Subcutaneous abdominal adipose tissue (tissue), 5 donors: ENCODE measurements at regions not wholly inside any gene's neighbourhood (a gene's known extent, or its start where the extent isn't known, plus 50 kb on each side); places are given as distances from the start of the nearest gene placed in this dataset.

Experiments used
- H3K27ac ChIP-seq: one replicate; pipeline ENCODE4 v1.7.0; 2013; ENCODE audit warnings: low read depth, mild to moderate bottlenecking, inconsistent platforms, low read length, moderate library complexity
- H3K27me3 ChIP-seq, 5 donors: one replicate each; pipeline ENCODE4 v1.7.0; 2013; ENCODE audit warnings: low read length in 5 of 5, inconsistent platforms in 1 of 5; ENCODE audit not compliant: control insufficient read depth in 5 of 5, insufficient read depth in 4 of 5
- H3K36me3 ChIP-seq, 5 donors: one replicate each; pipeline ENCODE4 v1.7.0; 2013; ENCODE audit warnings: low read length in 5 of 5; ENCODE audit not compliant: control insufficient read depth in 5 of 5, insufficient read depth in 5 of 5
- H3K4me1 ChIP-seq, 5 donors: one replicate each; pipeline ENCODE4 v1.7.0; 2013; ENCODE audit warnings: low read length in 5 of 5, mild to moderate bottlenecking in 3 of 5, moderate library complexity in 1 of 5; ENCODE audit not compliant: control insufficient read depth in 5 of 5, insufficient read depth in 5 of 5
- H3K4me3 ChIP-seq, 5 donors: one replicate each; pipeline ENCODE4 v1.7.0; 2013; ENCODE audit warnings: low read length in 5 of 5, low read depth in 1 of 5
- H3K9ac ChIP-seq, 5 donors: one replicate each; pipeline ENCODE4 v1.7.0; 2013; ENCODE audit warnings: low read length in 5 of 5, mild to moderate bottlenecking in 4 of 5, moderate library complexity in 3 of 5
- H3K9me3 ChIP-seq, 5 donors: one replicate each; pipeline ENCODE4 v1.7.0; 2013; ENCODE audit warnings: low read length in 5 of 5; ENCODE audit not compliant: control insufficient read depth in 5 of 5
- donor health status: healthy.
- donor health status: healthy.
- donor health status: healthy.
- donor health status: healthy.
- donor health status: healthy.

DNA sequence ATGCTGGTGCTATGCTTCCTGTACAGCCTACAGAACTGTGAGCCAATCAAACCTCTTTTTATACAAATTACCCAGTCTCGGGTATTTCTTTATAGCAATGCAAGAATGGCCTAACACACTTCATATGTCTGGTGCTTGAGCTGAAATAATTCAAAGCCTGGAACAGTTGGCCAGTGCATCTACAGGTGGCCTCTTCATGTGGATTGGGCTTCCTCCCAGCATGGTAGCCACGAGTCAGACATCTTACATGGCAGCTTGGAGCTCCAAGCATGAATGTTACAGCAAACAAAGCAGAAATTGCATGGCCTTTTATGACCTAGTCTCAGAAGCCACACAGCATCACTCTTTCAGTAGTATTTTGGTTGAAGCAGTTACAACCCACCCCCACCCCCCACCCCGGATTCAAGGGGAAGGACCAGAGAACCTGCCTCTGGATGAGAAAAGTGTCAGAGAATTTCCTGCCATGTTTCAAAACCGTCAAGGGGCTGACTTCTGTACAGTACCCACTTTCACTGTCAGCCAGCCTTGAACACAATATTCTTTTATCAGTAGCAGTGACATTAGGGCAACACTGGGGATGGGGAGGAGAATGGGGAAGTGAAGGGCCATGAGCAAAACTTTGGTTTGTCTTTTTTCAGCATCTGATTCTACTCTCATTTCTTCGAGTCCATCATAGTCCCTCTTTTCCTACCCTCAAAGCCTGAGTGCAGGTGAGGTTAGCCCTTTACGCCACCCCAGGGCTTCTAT lies 368.7 kb downstream of the BCOR start:
- Histone ChIP-seq H3K36me3 (no peaks in the 10 kb centered on the region), H3K9me3 (peaks cover 2 to 10% (median 9%) of the 10 kb centered on the region in 5 donors), H3K4me1 (peaks cover 0 to 33% (median 17%) of the 10 kb centered on the region in 5 donors), H3K9ac (no peak overlapping the region), H3K27me3 (peaks cover 0 to 40% (median 28%) of the 10 kb centered on the region in 5 donors), H3K27ac (no peak overlapping the region), H3K4me3 (no peak overlapping the region)

DNA sequence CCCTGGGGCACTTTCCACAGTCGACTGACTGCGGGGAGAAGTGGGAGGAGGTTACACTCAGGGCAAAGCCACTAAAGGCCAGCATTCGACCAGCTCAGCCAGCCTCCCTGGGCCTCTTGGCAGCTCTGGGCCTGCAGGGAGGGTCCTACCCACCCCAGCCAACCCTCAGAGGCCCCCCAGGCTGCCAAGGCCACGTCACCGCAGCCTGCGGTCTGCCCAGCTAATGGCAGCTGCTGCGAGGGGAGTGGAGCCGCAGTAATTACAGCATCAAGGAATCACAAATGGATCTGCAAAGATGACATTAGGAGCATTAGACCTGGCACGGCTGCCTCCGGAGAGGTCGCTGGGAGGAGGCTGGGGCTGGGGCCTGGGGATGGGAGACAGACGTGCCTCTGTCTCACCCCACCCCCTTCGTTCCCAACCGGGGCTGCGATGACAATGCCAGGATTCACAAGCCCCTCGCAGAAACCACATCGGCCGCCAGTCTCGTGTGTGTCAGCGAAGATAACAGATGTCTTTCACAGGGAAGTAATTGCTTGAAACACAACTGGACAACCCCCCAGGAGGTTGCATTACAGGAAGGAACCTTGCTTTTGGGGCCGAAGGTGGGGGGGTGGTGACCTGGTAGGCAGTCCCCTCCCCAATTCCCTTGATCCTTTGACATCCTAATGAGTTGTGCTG lies 367.6 kb downstream of the BCOR start:
- H3K27me3 ChIP-seq = peaks cover 0 to 35% (median 31%) of the 10 kb centered on the region in 5 donors
- no peak overlapping the region for H3K27ac ChIP-seq
- no peak overlapping the region for H3K4me3 ChIP-seq
- H3K36me3 ChIP-seq = no peaks in the 10 kb centered on the region
- H3K9ac ChIP-seq = no peak overlapping the region
- H3K9me3 ChIP-seq = peaks cover 2 to 10% (median 9%) of the 10 kb centered on the region in 5 donors
- peaks cover 0 to 33% (median 17%) of the 10 kb centered on the region in 5 donors for H3K4me1 ChIP-seq

DNA sequence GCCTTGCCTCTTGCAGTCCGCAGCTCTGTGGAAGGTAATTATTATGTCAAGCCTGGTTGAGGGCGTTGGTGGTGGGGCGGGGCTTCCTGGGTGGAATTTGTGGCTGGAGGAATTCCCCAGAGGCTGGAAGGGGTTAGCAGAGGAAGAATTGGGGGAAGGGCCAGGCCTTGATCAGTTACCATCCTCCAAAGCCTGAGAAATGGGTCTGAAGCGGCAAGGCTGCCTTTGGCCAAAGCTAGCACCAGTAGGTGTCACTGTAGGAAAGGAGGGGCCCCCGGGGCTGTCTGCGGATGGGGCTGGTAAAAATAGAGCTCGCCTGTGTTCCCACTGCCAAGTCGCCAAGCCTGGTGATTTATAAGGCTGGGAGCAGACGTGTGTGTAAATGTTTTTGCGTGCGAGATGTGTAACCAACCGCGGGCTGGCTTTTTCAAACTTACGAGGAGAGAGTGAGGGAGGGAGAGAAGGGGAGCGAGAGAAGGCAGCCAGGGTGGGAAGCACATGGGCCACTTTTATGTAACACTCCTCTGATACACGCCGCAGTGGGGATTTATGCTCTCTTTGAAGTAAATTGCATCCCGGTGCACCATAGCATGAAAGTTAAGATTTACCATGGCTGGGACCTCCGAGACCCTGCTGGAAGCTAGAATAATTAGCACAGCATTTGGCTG lies 367.0 kb downstream of the BCOR start:
- H3K4me3 ChIP-seq = no peak overlapping the region
- H3K36me3 ChIP-seq = no peaks in the 10 kb centered on the region
- H3K4me1 ChIP-seq = peaks cover 0 to 36% (median 19%) of the 10 kb centered on the region in 5 donors
- H3K27me3 ChIP-seq = peaks cover 0 to 34% (median 27%) of the 10 kb centered on the region in 5 donors
- peaks cover 2 to 10% (median 9%) of the 10 kb centered on the region in 5 donors for H3K9me3 ChIP-seq
- no peak overlapping the region for H3K27ac ChIP-seq
- no peak overlapping the region for H3K9ac ChIP-seq

DNA sequence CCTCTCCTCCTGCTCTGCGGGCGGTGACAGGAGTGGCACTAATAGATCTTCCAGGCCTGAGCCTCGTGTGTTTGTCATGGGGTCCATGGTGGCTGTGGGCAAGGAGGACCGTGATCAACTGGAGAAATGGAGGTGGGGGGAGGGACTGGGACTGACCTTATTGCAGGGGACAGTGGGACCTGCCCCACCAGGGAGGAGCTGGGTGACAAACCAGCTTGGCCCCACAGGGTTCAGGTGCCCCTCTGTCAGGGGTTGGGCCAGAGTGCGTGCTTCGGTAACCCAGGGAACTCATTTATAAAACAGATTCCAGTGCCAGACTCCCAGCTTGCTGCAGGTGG lies 366.5 kb downstream of the BCOR start:
- H3K27ac ChIP-seq = no peak overlapping the region
- H3K4me3 ChIP-seq = no peak overlapping the region
- peaks cover 2 to 10% (median 9%) of the 10 kb centered on the region in 5 donors for H3K9me3 ChIP-seq
- H3K4me1 ChIP-seq = peaks cover 0 to 34% (median 21%) of the 10 kb centered on the region in 5 donors
- H3K9ac ChIP-seq = no peak overlapping the region
- no peaks in the 10 kb centered on the region for H3K36me3 ChIP-seq
- peaks cover 0 to 35% (median 23%) of the 10 kb centered on the region in 5 donors for H3K27me3 ChIP-seq

DNA sequence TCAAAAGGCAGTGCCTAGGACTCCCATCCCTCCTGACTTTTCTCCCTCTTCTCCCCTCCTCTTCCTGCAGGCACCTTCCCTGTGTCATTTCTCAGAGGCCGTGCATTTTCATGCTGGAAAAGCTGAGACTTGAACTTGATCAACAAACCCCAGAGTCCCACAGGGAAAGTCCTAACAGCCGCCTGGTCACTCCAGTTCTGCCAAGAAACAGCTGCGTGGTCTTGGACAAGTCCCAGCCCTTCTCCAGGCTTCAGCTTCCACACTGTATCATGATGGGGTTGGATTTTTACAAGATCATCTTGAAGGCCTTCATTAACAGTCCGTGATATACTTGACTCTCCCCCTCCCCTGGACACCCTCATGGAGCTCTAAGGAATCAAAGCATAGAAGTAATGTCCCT lies 366.0 kb downstream of the BCOR start:
- H3K27me3 ChIP-seq = peaks cover 0 to 35% (median 21%) of the 10 kb centered on the region in 5 donors
- H3K4me1 ChIP-seq = peaks cover 0 to 37% (median 21%) of the 10 kb centered on the region in 5 donors
- H3K4me3 ChIP-seq = no peak overlapping the region
- H3K9me3 ChIP-seq = peaks cover 2 to 10% (median 9%) of the 10 kb centered on the region in 5 donors
- no peaks in the 10 kb centered on the region for H3K36me3 ChIP-seq
- no peak overlapping the region for H3K27ac ChIP-seq
- H3K9ac ChIP-seq = no peak overlapping the region

DNA sequence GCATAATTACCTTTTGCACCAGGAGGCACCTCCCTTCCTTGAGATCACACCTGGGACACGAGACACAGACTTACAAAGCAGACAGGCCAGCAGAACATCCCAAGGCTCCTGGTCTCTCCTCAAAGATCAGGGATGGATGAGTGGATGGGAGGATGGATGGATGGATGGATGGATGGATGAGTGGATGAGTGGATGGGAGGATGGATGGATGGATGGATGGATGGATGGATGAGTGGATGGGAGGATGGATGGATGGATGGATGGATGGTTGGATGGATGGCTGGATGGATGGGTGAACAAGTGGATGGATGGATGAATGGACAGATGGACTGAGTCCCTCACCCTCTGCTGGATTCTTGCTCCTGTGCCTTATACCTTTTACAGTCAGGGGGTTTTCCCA lies 364.0 kb downstream of the BCOR start:
- H3K9ac ChIP-seq = no peak overlapping the region
- H3K9me3 ChIP-seq = peaks cover under 1 to 9% (median 6%) of the 10 kb centered on the region in 5 donors
- H3K4me3 ChIP-seq = no peak overlapping the region
- H3K27me3 ChIP-seq = peaks cover 0 to 26% (median 17%) of the 10 kb centered on the region in 5 donors
- peaks cover 0 to 30% (median 21%) of the 10 kb centered on the region in 5 donors for H3K4me1 ChIP-seq
- H3K27ac ChIP-seq = no peak overlapping the region
- H3K36me3 ChIP-seq = no peaks in the 10 kb centered on the region

DNA sequence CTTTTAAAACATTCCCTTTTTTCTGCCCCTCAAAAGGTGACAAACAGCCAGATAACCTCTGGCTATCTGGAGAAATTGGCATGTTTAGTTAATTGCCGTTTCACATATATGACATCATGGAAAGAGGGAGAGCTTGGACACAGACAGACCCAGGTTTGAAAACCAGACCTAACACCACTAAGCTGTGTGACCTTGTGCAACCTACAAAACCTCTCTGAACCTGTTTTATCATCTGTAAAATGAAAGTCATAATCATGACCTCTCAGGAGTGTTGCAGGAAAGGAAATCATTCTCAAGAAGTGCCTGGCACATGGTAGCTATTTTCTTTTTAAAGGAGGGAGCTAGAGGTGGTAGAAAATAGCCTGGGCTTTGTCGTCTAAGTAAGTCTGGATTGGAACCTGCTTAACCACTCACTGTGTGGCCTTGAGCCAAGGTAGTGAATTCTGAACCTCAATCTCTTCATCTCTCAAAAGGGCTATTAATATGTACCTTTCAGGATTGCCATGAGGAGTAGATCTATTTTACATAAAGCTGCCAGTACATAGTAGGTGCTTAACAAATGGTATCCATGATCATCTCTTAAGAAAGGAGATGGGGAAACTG lies 363.5 kb downstream of the BCOR start:
- peaks cover 0 to 26% (median 17%) of the 10 kb centered on the region in 5 donors for H3K27me3 ChIP-seq
- H3K36me3 ChIP-seq = no peaks in the 10 kb centered on the region
- H3K9me3 ChIP-seq = peaks cover 0 to 6% (median under 1%) of the 10 kb centered on the region in 5 donors
- no peak overlapping the region for H3K4me3 ChIP-seq
- no peak overlapping the region for H3K9ac ChIP-seq
- H3K27ac ChIP-seq = no peak overlapping the region
- H3K4me1 ChIP-seq = peaks cover 0 to 30% (median 21%) of the 10 kb centered on the region in 5 donors

DNA sequence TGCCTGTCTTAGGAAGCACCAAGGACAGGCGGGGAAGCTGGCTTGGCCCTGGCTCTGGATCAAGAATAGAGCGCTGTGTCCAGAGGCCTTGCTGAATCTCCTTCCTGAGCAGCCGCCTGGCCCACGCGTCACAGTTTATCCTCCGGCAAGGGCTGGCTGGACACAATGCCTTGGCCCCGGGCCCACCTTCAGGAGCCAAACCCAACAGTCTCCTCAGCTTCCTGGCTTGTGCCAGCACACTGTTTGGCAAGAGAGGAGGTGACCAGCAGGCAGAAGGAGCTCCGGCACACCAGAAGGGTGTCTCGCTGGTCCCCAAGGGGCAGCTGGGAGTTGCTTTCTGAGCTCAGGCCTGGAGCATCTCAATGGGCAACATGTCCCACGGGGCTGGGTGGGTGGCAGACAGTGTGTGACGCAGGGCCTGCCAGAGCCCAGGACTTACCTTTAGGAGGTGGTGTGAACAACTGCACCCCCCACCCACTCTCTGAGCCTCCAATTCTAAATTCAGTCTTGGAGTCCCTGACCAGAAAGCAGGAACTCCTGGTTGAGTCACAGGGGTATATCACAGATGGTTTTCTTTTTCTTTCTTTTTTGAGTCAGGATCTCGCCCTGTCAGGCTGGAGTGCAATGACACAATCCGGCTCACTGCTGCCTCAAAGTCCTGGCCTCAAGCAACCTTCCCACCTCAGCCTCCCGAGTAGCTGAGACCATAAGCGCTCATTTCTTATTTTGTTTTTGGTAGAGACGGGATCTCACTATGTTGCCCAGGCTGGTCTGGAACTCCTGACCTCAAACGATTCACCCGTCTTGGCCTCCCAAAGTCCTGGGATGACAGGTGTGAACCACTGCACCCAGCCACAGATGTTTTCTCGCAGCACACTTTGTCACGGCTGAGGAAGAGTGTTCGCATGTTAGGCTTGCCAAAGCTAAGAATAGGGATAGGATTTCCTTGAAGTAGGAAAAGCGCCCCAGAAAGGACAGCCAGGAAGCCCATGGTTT lies 361.2 kb downstream of the BCOR start:
- Histone ChIP-seq H3K9me3 (no peaks in the 10 kb centered on the region), H3K4me1 (peaks cover 0 to 18% (median 12%) of the 10 kb centered on the region in 5 donors), H3K9ac (no peak overlapping the region), H3K27ac (no peak overlapping the region), H3K27me3 (peaks cover 0 to 15% (median 12%) of the 10 kb centered on the region in 5 donors), H3K36me3 (no peaks in the 10 kb centered on the region), H3K4me3 (no peak overlapping the region)

DNA sequence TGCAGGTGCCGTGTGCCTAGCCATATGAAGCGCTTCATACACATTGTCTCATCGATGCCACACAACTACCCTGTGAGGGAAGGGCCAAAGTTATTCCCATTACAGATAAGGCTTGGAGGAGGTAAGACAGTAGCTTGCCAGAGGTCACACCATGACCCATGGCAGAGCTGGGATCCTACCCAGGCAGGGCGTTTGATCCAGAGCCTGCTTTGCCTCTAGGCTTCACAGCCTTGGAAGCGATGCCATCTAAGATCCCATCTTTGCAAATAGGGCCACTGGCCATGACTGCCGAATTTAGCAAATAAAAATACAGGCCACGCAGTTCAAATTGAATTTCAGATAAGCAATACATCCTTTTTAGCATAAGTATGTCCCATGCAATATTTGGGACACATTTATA lies 358.2 kb downstream of the BCOR start:
- Histone ChIP-seq H3K27me3 (peaks cover 0 to 11% (median 9%) of the 10 kb centered on the region in 5 donors), H3K9me3 (no peaks in the 10 kb centered on the region), H3K4me3 (no peak overlapping the region), H3K27ac (no peak overlapping the region), H3K4me1 (peaks cover 0 to 16% (median 8%) of the 10 kb centered on the region in 5 donors), H3K9ac (no peak overlapping the region), H3K36me3 (no peaks in the 10 kb centered on the region)
